ENCODE measurements at regions not wholly inside any gene's neighbourhood (a gene's known extent, or its start where the extent isn't known, plus 50 kb on each side); places are given as distances from the start of the nearest gene placed in this dataset.

- TF ChIP-seq, protein P1, sequence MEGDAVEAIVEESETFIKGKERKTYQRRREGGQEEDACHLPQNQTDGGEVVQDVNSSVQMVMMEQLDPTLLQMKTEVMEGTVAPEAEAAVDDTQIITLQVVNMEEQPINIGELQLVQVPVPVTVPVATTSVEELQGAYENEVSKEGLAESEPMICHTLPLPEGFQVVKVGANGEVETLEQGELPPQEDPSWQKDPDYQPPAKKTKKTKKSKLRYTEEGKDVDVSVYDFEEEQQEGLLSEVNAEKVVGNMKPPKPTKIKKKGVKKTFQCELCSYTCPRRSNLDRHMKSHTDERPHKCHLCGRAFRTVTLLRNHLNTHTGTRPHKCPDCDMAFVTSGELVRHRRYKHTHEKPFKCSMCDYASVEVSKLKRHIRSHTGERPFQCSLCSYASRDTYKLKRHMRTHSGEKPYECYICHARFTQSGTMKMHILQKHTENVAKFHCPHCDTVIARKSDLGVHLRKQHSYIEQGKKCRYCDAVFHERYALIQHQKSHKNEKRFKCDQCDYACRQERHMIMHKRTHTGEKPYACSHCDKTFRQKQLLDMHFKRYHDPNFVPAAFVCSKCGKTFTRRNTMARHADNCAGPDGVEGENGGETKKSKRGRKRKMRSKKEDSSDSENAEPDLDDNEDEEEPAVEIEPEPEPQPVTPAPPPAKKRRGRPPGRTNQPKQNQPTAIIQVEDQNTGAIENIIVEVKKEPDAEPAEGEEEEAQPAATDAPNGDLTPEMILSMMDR (IDR thresholded peaks at IDR 0.05 in 2 of 3, conservative IDR thresholded peaks at IDR 0.05 in 1 of 3; ENCODE audit: borderline replicate concordance in 1 of 3, insufficient read depth in 1 of 3, low read depth in 2 of 3, low read length in 2 of 3): no peak
- TF ChIP-seq ZNF274 (IDR thresholded peaks at IDR 0.05; ENCODE audit: low read depth, low read length) (no peak), POLR2AphosphoS5 (IDR thresholded peaks at IDR 0.05; ENCODE audit: low read depth, low read length) (no peak), ZFX (IDR thresholded peaks at IDR 0.05) (no peak), TCF7L2 (IDR thresholded peaks at IDR 0.05; ENCODE audit: borderline replicate concordance, extremely low read depth, insufficient read depth, insufficient read length) (no peak), YY1 (IDR thresholded peaks at IDR 0.05; ENCODE audit: extremely low read depth, insufficient replicate concordance, low read depth, low read length) (no peak), EZH2phosphoT487 (IDR thresholded peaks at IDR 0.05; ENCODE audit: borderline replicate concordance) (no peak)
Observed at GRCh38 chr13:34733721-34734120, 208.3 kb upstream of the NBEA start.
